ENCODE measurements at regions not wholly inside any gene's neighbourhood (a gene's known extent, or its start where the extent isn't known, plus 50 kb on each side); places are given as distances from the start of the nearest gene placed in this dataset.

- no peaks in the 10 kb centered on the region for H3K27me3 ChIP-seq (ENCODE audit: control insufficient read depth, insufficient read depth, low read length)
- H2AFZ ChIP-seq (ENCODE audit: low read length): no peak overlapping the region
- H3K4me3 ChIP-seq (replicated peaks in 1 of 4; ENCODE audit: control extremely low read depth in 1 of 4, insufficient read depth in 1 of 4, low read depth in 3 of 4, low read length in 4 of 4): no peak overlapping the region
- H3K9ac ChIP-seq (ENCODE audit: insufficient read depth, low read length): no peak overlapping the region
- DNase-seq (ENCODE audit: low read depth in 2 of 2): no peak
- no peaks in the 10 kb centered on the region for H4K20me1 ChIP-seq (ENCODE audit: control insufficient read depth, extremely low read depth, insufficient read depth, low read length)
- no peaks in the 10 kb centered on the region for H3K9me3 ChIP-seq (ENCODE audit: control insufficient read depth, insufficient read depth, low read depth, low read length)
- H3K4me1 ChIP-seq (ENCODE audit: control insufficient read depth, extremely low read depth, insufficient read depth, low read length): no peaks in the 10 kb centered on the region
- no peaks in the 10 kb centered on the region for H3K79me2 ChIP-seq (ENCODE audit: control insufficient read depth, insufficient read depth, low read length)
- no peak overlapping the region for H3K4me2 ChIP-seq (ENCODE audit: extremely low read depth, insufficient read depth, low read length)
- no peak for TF ChIP-seq EZH2 (IDR thresholded peaks at IDR 0.05; ENCODE audit: low read length, missing control alignments)
- no peak for TF ChIP-seq CTCF (conservative IDR thresholded peaks at IDR 0.05 in 1 of 2, IDR thresholded peaks at IDR 0.05 in 1 of 2; ENCODE audit: low read depth in 1 of 2, low read length in 2 of 2)
- H3K27ac ChIP-seq (ENCODE audit: insufficient read depth, low read length): no peak overlapping the region
- H3K36me3 ChIP-seq (ENCODE audit: control insufficient read depth, insufficient read depth, low read length): no peaks in the 10 kb centered on the region
Observed at GRCh38 chr4:182994171-182994570, 77.0 kb upstream of the DCTD start.

- Histone ChIP-seq H3K9ac (ENCODE audit: insufficient read depth, low read length) (no peak overlapping the region), H3K4me1 (ENCODE audit: control insufficient read depth, extremely low read depth, insufficient read depth, low read length) (peaks cover 2% of the 10 kb centered on the region), H3K9me3 (ENCODE audit: control insufficient read depth, insufficient read depth, low read depth, low read length) (no peaks in the 10 kb centered on the region), H3K79me2 (ENCODE audit: control insufficient read depth, insufficient read depth, low read length) (no peaks in the 10 kb centered on the region), H3K4me3 (replicated peaks in 1 of 4; ENCODE audit: control extremely low read depth in 1 of 4, insufficient read depth in 1 of 4, low read depth in 3 of 4, low read length in 4 of 4) (no peak overlapping the region), H3K36me3 (ENCODE audit: control insufficient read depth, insufficient read depth, low read length) (no peaks in the 10 kb centered on the region), H3K27me3 (ENCODE audit: control insufficient read depth, insufficient read depth, low read length) (no peaks in the 10 kb centered on the region), H2AFZ (ENCODE audit: low read length) (no peak overlapping the region), H3K27ac (ENCODE audit: insufficient read depth, low read length) (no peak overlapping the region), H4K20me1 (ENCODE audit: control insufficient read depth, extremely low read depth, insufficient read depth, low read length) (no peaks in the 10 kb centered on the region), H3K4me2 (ENCODE audit: extremely low read depth, insufficient read depth, low read length) (no peak overlapping the region)
- peak in 1 of 2 donors; percentile 88 for DNase-seq (ENCODE audit: low read depth in 2 of 2)
- TF ChIP-seq CTCF (conservative IDR thresholded peaks at IDR 0.05 in 1 of 2, IDR thresholded peaks at IDR 0.05 in 1 of 2; ENCODE audit: low read depth in 1 of 2, low read length in 2 of 2) (no peak), EZH2 (IDR thresholded peaks at IDR 0.05; ENCODE audit: low read length, missing control alignments) (no peak)
Observed at GRCh38 chr4:182978152-182978827, 61.1 kb upstream of the DCTD start.

GRCh38 chr4:182975806-182976205 lies 58.6 kb upstream of the DCTD start:
- no peak overlapping the region for H3K9ac ChIP-seq (ENCODE audit: insufficient read depth, low read length)
- DNase-seq (ENCODE audit: low read depth in 2 of 2): peak; percentile 48 to 92
- H3K4me2 ChIP-seq (ENCODE audit: extremely low read depth, insufficient read depth, low read length): peak overlapping the region; percentile 52
- no peak overlapping the region for H3K27ac ChIP-seq (ENCODE audit: insufficient read depth, low read length)
- no peak overlapping the region for H2AFZ ChIP-seq (ENCODE audit: low read length)
- H3K36me3 ChIP-seq (ENCODE audit: control insufficient read depth, insufficient read depth, low read length): no peaks in the 10 kb centered on the region
- H3K4me1 ChIP-seq (ENCODE audit: control insufficient read depth, extremely low read depth, insufficient read depth, low read length): peaks cover 2% of the 10 kb centered on the region
- TF ChIP-seq EZH2 (IDR thresholded peaks at IDR 0.05; ENCODE audit: low read length, missing control alignments): no peak
- TF ChIP-seq CTCF (conservative IDR thresholded peaks at IDR 0.05 in 1 of 2, IDR thresholded peaks at IDR 0.05 in 1 of 2; ENCODE audit: low read depth in 1 of 2, low read length in 2 of 2): no peak
- no peaks in the 10 kb centered on the region for H3K79me2 ChIP-seq (ENCODE audit: control insufficient read depth, insufficient read depth, low read length)
- H4K20me1 ChIP-seq (ENCODE audit: control insufficient read depth, extremely low read depth, insufficient read depth, low read length): no peaks in the 10 kb centered on the region
- H3K9me3 ChIP-seq (ENCODE audit: control insufficient read depth, insufficient read depth, low read depth, low read length): no peaks in the 10 kb centered on the region
- H3K27me3 ChIP-seq (ENCODE audit: control insufficient read depth, insufficient read depth, low read length): no peaks in the 10 kb centered on the region
- no peak overlapping the region for H3K4me3 ChIP-seq (replicated peaks in 1 of 4; ENCODE audit: control extremely low read depth in 1 of 4, insufficient read depth in 1 of 4, low read depth in 3 of 4, low read length in 4 of 4)

All from fibroblast of lung (primary cell).